ENCODE measurements at regions not wholly inside any gene's neighbourhood (a gene's known extent, or its start where the extent isn't known, plus 50 kb on each side); places are given as distances from the start of the nearest gene placed in this dataset.

DNA sequence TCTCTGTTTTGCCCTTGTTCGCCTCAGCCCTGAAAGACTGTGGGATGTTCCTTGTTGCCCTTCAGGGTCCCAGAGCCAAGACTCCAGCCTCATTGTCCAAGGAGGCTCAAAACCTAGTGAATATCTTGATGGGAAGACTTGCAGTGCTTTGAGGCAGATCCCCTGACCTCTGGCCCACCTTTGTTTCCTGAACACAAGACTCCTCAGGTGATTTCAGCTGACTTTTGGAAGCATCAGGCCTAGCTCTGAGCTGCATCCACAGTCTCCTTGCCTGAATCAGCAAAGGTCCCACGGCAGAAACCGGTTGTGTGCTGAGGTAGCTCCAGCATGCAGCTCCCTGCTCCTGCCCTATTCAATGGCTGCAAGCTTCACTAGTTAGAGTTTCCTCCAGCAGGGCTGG, 159.3 kb upstream of the B3GAT1 start (continued):
- TF ChIP-seq, protein P1, sequence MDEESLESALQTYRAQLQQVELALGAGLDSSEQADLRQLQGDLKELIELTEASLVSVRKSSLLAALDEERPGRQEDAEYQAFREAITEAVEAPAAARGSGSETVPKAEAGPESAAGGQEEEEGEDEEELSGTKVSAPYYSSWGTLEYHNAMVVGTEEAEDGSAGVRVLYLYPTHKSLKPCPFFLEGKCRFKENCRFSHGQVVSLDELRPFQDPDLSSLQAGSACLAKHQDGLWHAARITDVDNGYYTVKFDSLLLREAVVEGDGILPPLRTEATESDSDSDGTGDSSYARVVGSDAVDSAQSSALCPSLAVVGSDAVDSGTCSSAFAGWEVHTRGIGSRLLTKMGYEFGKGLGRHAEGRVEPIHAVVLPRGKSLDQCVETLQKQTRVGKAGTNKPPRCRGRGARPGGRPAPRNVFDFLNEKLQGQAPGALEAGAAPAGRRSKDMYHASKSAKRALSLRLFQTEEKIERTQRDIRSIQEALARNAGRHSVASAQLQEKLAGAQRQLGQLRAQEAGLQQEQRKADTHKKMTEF (CRISPR knock-in tag; IDR thresholded peaks at IDR 0.05) = no peak
- TF ChIP-seq THAP11 (CRISPR knock-in tag; IDR thresholded peaks at IDR 0.05) (no peak), ISX (CRISPR knock-in tag; conservative IDR thresholded peaks at IDR 0.05) (no peak)

DNA sequence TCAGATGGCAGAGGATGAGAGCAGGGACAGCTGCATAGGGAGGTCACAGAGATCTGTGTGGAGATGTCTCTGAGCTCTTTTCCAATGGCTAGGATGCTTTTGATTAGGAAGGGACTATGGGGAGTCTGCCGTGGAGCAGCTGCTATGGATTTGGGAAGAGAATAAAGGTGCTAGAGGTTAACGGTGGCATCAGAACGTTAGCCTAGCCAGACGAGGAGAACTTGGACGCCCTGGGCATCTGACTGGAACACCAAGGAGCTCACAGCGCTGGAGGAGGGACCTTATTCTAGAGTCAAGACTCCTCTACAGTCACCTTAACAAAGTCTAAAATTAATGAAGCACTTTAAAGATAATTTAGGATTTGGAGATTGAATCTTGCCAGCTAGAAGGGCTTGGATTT, 157.2 kb upstream of the B3GAT1 start:
- intact Hi-C loops (cut with micrococcal nuclease; ENCODE audit: unreplicated experiment) = no loop called here
- Histone ChIP-seq H3K79me2 (ENCODE audit: insufficient read depth, low read length) (no peaks in the 10 kb centered on the region), H3K27me3 (ENCODE audit: control insufficient read depth in 1 of 2, insufficient read depth in 2 of 2, low read length in 2 of 2) (peaks cover 1 to 7% of the 10 kb centered on the region in 2 experiments; a peak in 3 of 5 replicates), H3K9ac (ENCODE audit: insufficient read depth, low read depth, low read length) (no peak overlapping the region), H2AFZ (ENCODE audit: low read length) (no peak overlapping the region), H3K27ac (ENCODE audit: extremely low read length, insufficient read depth, low read length) (no peak overlapping the region), H3K36me3 (replicated peaks in 1 of 2; ENCODE audit: control insufficient read depth in 1 of 2, insufficient read depth in 2 of 2, low read length in 2 of 2) (no peaks in the 10 kb centered on the region), H4K20me1 (ENCODE audit: insufficient read depth, low read length) (no peaks in the 10 kb centered on the region), H3K4me1 (ENCODE audit: insufficient read depth, low read length) (no peaks in the 10 kb centered on the region), H3K4me2 (ENCODE audit: low read depth, low read length) (no peak overlapping the region), H3K9me3 (ENCODE audit: low read length) (no peaks in the 10 kb centered on the region), H3K4me3 (replicated peaks in 1 of 3; ENCODE audit: insufficient read depth in 1 of 3, low read depth in 2 of 3, low read length in 3 of 3) (no peak overlapping the region)
- no peak for ATAC-seq
- TF ChIP-seq ZNF564 (CRISPR knock-in tag; IDR thresholded peaks at IDR 0.05) = no peak
- no peak for TF ChIP-seq FOXK2 (IDR thresholded peaks at IDR 0.05)
- TF ChIP-seq ERF (CRISPR knock-in tag; IDR thresholded peaks at IDR 0.05) = no peak
- no peak for TF ChIP-seq NR2C2 (CRISPR knock-in tag; IDR thresholded peaks at IDR 0.05; ENCODE audit: borderline replicate concordance)
- no peak for TF ChIP-seq HCFC1 (IDR thresholded peaks at IDR 0.05; ENCODE audit: low read depth, low read length)
- TF ChIP-seq ISX (CRISPR knock-in tag; conservative IDR thresholded peaks at IDR 0.05) = no peak
- TF ChIP-seq ZNF768 (CRISPR knock-in tag; IDR thresholded peaks at IDR 0.05) = no peak
- no peak for TF ChIP-seq SAP130 (CRISPR knock-in tag; IDR thresholded peaks at IDR 0.05; ENCODE audit: low read depth)
- TF ChIP-seq ZSCAN12 (CRISPR knock-in tag; IDR thresholded peaks at IDR 0.05) = no peak
- TF ChIP-seq, protein P2, sequence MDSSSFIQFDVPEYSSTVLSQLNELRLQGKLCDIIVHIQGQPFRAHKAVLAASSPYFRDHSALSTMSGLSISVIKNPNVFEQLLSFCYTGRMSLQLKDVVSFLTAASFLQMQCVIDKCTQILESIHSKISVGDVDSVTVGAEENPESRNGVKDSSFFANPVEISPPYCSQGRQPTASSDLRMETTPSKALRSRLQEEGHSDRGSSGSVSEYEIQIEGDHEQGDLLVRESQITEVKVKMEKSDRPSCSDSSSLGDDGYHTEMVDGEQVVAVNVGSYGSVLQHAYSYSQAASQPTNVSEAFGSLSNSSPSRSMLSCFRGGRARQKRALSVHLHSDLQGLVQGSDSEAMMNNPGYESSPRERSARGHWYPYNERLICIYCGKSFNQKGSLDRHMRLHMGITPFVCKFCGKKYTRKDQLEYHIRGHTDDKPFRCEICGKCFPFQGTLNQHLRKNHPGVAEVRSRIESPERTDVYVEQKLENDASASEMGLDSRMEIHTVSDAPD (CRISPR knock-in tag; IDR thresholded peaks at IDR 0.05) = no peak
- TF ChIP-seq, protein P3, sequence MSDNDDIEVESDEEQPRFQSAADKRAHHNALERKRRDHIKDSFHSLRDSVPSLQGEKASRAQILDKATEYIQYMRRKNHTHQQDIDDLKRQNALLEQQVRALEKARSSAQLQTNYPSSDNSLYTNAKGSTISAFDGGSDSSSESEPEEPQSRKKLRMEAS (IDR thresholded peaks at IDR 0.05) = no peak
- no peak for TF ChIP-seq HOXA3 (CRISPR knock-in tag; IDR thresholded peaks at IDR 0.05)
- DNase-seq (ENCODE audit: low spot score) = no peak
- WGBS (ENCODE audit: low lambda C conversion rate) = 8% methylated on average over 6 of the region's 6 CpGs
- FAIRE-seq = no peak
- ChIA-PET POLR2A (no interaction called here), CTCF (ENCODE audit: low intra/inter-chr PET ratio, low total read pairs) (no interaction called here)
- in situ Hi-C loops (cut with HindIII; ENCODE audit: extremely low pct_ligation_motif_present, low pct_unique_long_range_greater_than_20kb) = no loop called here
- no TSS peak for BruUV-seq (replicated peaks)
